ENCODE measurements at regions not wholly inside any gene's neighbourhood (a gene's known extent, or its start where the extent isn't known, plus 50 kb on each side); places are given as distances from the start of the nearest gene placed in this dataset.

GRCh38 chr12:74608231-74608775, 70.7 kb downstream of the ATXN7L3B start:
- TF ChIP-seq PRDM15 (CRISPR knock-in tag; IDR thresholded peaks at IDR 0.05) (no peak), POLR2A (IDR thresholded peaks at IDR 0.05; ENCODE audit: low read depth, low read length) (no peak), HDGF (IDR thresholded peaks at IDR 0.05) (no peak), POLR2AphosphoS5 (IDR thresholded peaks at IDR 0.05; ENCODE audit: low read length) (no peak), ATF2 (IDR thresholded peaks at IDR 0.05; ENCODE audit: low read length) (no peak), RB1 (IDR thresholded peaks at IDR 0.05; ENCODE audit: borderline replicate concordance) (no peak)
